Panc1 (cell line): ENCODE measurements at regions not wholly inside any gene's neighbourhood (a gene's known extent, or its start where the extent isn't known, plus 50 kb on each side); places are given as distances from the start of the nearest gene placed in this dataset.

Source experiments
- ATAC-seq: fragments of 200-7000 bp; cut with Tn5 transposase; 2 replicates; pipeline ENCODE4 v1.9.1; 2020; ENCODE audit warnings: mild to moderate bottlenecking, moderate library complexity
- BruUV-seq: library from RNA; stranded (reverse); fragments of 400-500 nt; replicated peaks from 2 replicates; lab custom pipeline; 2021; lab: Mats Ljungman, UMichigan
- CTCF ChIA-PET: fragments of 300-600 bp; sonication (Branson Sonifier 250); formaldehyde crosslinking; loops from one replicate; lab custom pipeline; 2022; ENCODE audit warnings: antibody characterized with exemption; lab: Charles Lee
- POLR2A ChIA-PET: fragments of 300-600 bp; sonication (Branson Sonifier 250); formaldehyde crosslinking; loops from one replicate; lab custom pipeline; 2022; ENCODE audit warnings: antibody characterized with exemption; lab: Charles Lee
- DNase-seq: peaks from one replicate; pipeline ENCODE4 v3.0.0-alpha.2; 2010; ENCODE audit warnings: low read depth, low spot score
- H3K27ac ChIP-seq: 2 replicates; pipeline ENCODE4 v1.5.1; 2011; ENCODE audit warnings: mild to moderate bottlenecking, low read length, inconsistent platforms
- H3K27me3 ChIP-seq: fragments of 200-500 bp; sonication (Bioruptor generic); 2 replicates; pipeline ENCODE4 v1.6.0; 2014; ENCODE audit warnings: low read length, inconsistent platforms; ENCODE audit not compliant: control insufficient read depth, insufficient read depth
- H3K36me3 ChIP-seq: fragments of 200-500 bp; sonication (Bioruptor generic); 2 replicates; pipeline ENCODE4 v1.5.1; 2014; ENCODE audit warnings: inconsistent platforms, mild to moderate bottlenecking, low read length, moderate library complexity; ENCODE audit not compliant: control insufficient read depth, insufficient read depth
- H3K4me1 ChIP-seq: 2 replicates; pipeline ENCODE4 v1.5.1; 2011; ENCODE audit warnings: inconsistent platforms, mild to moderate bottlenecking, low read length, moderate library complexity; ENCODE audit not compliant: control insufficient read depth, insufficient read depth
- H3K4me3 ChIP-seq, 2 experiments: 2 replicates each; pipeline ENCODE4 v1.5.1; 2011 to 2012; ENCODE audit warnings: low read depth in 2 of 2, low read length in 2 of 2, mild to moderate bottlenecking in 2 of 2, inconsistent platforms in 1 of 2, moderate library complexity in 1 of 2
- H3K9me3 ChIP-seq: fragments of 200-500 bp; sonication (Bioruptor generic); 2 replicates; pipeline ENCODE4 v1.5.1; 2014; ENCODE audit warnings: low read depth, mild to moderate bottlenecking, inconsistent platforms, low read length, moderate library complexity; ENCODE audit not compliant: control insufficient read depth, insufficient read depth
- CTCF ChIP-seq: fragments of 450-650 bp; IDR thresholded peaks from 2 replicates; pipeline ENCODE4 v1.5.1; 2017; ENCODE audit warnings: mild to moderate bottlenecking
- POLR2AphosphoS5 ChIP-seq: IDR thresholded peaks from 2 replicates; pipeline ENCODE4 v1.6.1; 2012; ENCODE audit warnings: mild to moderate bottlenecking, low read depth, low read length, moderate library complexity
- REST ChIP-seq, 2 experiments: IDR thresholded peaks; 2 replicates each; pipeline ENCODE4 v1.6.1; 2011 to 2012; ENCODE audit warnings: low read depth in 2 of 2, control low read depth in 1 of 2, low read length in 1 of 2, mild to moderate bottlenecking in 1 of 2, moderate library complexity in 1 of 2; ENCODE audit not compliant: insufficient read depth in 1 of 2
- SIN3A ChIP-seq: IDR thresholded peaks from 2 replicates; pipeline ENCODE4 v1.6.1; 2012; ENCODE audit warnings: low read depth, mild to moderate bottlenecking, low read length, moderate library complexity, borderline replicate concordance; ENCODE audit not compliant: insufficient read depth
- TCF7L2 ChIP-seq: IDR thresholded peaks from 2 replicates; pipeline ENCODE4 v1.6.1; 2011; ENCODE audit warnings: mild to moderate bottlenecking, low read depth, low read length, inconsistent platforms
- in situ Hi-C: cut with HindIII; loops from 2 replicates; pipeline ENCODE4 v1.10.0; 2016; ENCODE audit warnings: low sequenced_read_pairs, low pct_unique_long_range_greater_than_20kb
- intact Hi-C: fragments of 100-400 bp; cut with micrococcal nuclease; formaldehyde crosslinking; loops from one replicate; pipeline ENCODE4 v1.10.0; 2022; ENCODE audit not compliant: unreplicated experiment

DNA sequence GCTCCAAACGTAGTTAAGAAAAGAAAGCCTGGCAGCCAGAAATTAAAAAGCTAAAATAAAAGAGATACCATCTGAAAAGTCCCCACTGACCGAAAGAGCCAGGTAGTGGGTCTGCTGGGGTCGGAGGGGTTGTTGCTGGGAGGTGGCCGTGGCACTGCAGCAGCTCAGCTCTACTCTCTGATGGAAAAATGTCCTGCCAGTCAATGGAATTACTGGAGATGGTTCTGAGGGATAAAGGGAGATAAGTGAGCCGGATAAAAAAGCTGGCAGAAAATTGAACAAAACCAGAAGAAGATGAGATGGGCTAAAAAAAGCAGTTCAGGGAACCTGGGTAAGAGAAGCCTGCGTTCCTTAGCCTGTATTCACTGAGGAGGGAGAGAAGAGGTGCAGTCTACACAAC, 202.8 kb downstream of the SREK1 start:
- CTCF ChIA-PET, result no interaction called here
- Histone ChIP-seq H3K4me1 (no peaks in the 10 kb centered on the region), H3K27ac (no peak overlapping the region), H3K27me3 (peaks cover 11% of the 10 kb centered on the region; the same call in 1 of the 2 replicates), H3K4me3 (no peak overlapping the region), H3K9me3 (no peaks in the 10 kb centered on the region), H3K36me3 (no peaks in the 10 kb centered on the region)
- intact Hi-C loops, result no loop called here
- BruUV-seq, result no TSS peak
- no peak for TF ChIP-seq REST (IDR thresholded peaks at IDR 0.05; ENCODE audit: insufficient read depth in 1 of 2, low read depth in 2 of 2, low read length in 1 of 2)
- no peak for TF ChIP-seq SIN3A
- no peak for TF ChIP-seq POLR2AphosphoS5
- TF ChIP-seq TCF7L2, result no peak
- TF ChIP-seq CTCF, result no peak
- DNase-seq (no peak), ATAC-seq (no peak)
- in situ Hi-C loops, result no loop called here
- POLR2A ChIA-PET, result no interaction called here

GRCh38 chr5:66348387-66349125, 204.5 kb downstream of the SREK1 start:
- in situ Hi-C loops, result no loop called here
- ATAC-seq, result no peak

More at GRCh38 chr5:66348387-66349125, 204.5 kb downstream of the SREK1 start:
- H3K27me3 ChIP-seq, result peaks cover 11% of the 10 kb centered on the region; the same call in 1 of the 2 replicates
- no peak overlapping the region for H3K4me3 ChIP-seq
- no peaks in the 10 kb centered on the region for H3K9me3 ChIP-seq
- no peak for DNase-seq
- H3K36me3 ChIP-seq, result no peaks in the 10 kb centered on the region
- ChIA-PET CTCF (no interaction called here), POLR2A (no interaction called here)
- no peak for TF ChIP-seq REST (IDR thresholded peaks at IDR 0.05; ENCODE audit: insufficient read depth in 1 of 2, low read depth in 2 of 2, low read length in 1 of 2)
- no peak for TF ChIP-seq CTCF
- TF ChIP-seq SIN3A, result no peak
- no peak for TF ChIP-seq TCF7L2
- TF ChIP-seq POLR2AphosphoS5, result no peak
- intact Hi-C loops, result no loop called here
- no peak overlapping the region for H3K27ac ChIP-seq
- BruUV-seq, result no TSS peak
- H3K4me1 ChIP-seq, result no peaks in the 10 kb centered on the region
